ENCODE measurements at regions not wholly inside any gene's neighbourhood (a gene's known extent, or its start where the extent isn't known, plus 50 kb on each side); places are given as distances from the start of the nearest gene placed in this dataset.
"Not testable (repeated sequence)": the region's sequence is repeated elsewhere in the genome, so short reads cannot be mapped to it uniquely, and the experiment has no call there.

DNA sequence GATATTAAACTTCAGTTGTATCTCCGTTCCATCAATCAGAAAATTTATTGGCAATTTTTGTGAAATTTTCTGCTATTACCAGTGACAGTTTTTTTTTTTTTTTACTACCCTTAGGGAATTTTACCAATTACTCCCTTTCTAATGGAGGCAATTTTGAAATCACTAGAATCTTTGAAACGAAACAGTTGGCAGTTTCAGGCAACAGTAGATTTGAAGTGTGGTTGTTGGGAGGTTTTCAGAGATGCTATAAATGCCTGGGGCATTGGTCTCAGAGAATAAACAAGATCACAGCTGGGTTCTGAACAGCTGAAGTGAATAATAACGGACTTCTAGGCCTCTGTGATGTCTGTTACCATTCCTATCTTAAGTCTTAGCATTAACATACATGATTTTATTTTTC, 535.9 kb upstream of the POT1 start:
- DNase-seq (ENCODE audit: low spot score) = no peak

DNA sequence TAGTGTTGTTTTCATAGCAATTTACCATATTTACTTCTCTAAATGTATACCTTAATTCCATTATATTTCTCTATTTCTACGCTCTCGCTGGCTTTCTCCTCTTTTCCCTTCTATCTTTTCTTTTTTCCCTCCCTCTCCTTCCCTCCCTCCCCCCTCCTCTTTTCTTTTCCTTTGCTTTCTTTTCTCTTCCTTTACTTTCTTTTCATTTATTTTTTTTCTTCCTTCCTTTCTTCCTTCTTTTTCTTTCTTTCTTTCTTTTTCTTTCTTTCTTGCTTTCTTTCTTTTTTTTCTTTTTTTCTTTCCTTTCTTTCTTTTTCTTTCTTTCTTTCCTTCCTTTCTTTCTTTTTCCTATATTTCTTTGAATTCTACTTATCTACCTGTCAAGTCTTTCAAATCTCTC, 533.0 kb upstream of the POT1 start:
- DNase-seq (ENCODE audit: low spot score) = no peak

DNA sequence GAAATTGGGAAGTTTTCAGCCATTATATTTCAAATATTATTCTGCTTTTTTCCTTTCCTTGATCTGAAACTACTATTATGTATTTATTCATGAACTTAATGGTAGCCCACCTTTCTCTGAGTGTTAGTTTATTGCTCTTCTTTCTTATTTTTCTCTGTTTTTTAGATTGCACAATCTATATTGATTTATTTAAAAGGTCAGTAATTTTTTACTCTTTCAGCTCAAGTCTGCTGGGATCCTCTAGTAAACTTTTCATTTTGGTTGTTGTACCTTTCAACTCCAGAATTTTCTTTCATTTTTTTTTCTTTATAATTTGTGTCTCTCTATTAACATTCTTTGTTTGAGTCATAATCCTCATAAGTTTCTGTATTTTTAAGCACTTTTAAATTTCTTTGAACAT, 529.4 kb upstream of the POT1 start:
- DNase-seq (ENCODE audit: low spot score) = no peak

DNA sequence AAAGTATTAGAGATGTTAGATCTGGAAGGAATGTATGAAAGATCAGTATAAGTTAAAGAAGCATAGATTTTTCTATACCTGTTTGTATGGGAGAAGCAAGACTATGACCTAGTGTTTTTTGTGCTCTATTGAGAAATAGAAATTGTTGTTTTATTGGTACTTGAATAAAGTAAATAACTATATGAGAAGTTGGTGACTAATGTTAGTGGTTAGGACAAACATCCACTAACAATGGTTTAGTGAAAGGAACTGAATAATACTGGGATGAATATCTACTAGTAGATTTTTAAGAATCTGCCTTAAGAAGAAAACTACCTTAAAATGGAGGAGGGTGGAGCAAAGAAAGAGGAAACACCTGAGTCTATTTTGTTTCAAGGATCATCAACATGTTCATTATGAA, 521.1 kb upstream of the POT1 start:
- no peak for DNase-seq (ENCODE audit: low spot score)

DNA sequence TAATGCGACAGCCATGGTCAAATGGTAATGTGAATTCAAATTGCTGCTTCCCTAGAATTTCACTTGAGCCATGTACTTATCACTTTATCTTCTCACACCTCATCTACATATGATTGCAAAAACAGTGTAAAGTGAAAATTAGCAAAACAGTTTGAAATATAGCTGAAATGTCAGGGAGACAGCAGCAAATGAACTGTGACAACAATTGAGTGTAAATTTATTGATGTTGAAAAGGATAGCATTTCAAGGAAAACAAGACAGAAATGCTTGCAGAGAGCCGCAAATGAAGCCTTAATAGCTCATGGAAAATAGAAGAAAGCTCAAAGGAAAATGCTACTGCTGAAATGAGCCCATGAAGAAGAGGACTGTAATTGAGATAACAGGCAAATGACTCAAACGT, 516.2 kb upstream of the POT1 start:
- DNase-seq (ENCODE audit: low spot score) = no peak

DNA sequence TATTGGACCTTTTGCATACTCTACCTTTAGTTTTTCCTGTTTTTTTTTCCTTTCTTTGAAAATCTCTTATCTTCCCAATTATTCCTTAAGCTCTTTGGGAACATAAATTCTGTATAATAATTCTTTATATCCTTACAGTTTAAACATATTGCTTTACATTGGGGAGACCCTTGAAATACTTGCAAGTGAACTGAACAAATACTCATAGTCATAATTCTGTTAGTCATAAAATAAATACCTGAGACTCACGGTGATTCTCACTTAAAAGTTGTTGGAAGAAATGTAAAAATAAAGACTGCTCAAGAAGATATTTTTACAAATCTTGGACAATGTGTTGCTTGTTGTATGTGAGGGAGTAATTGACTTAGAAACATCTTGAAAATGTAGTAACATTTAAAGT, 515.2 kb upstream of the POT1 start:
- no peak for DNase-seq (ENCODE audit: low spot score)

DNA sequence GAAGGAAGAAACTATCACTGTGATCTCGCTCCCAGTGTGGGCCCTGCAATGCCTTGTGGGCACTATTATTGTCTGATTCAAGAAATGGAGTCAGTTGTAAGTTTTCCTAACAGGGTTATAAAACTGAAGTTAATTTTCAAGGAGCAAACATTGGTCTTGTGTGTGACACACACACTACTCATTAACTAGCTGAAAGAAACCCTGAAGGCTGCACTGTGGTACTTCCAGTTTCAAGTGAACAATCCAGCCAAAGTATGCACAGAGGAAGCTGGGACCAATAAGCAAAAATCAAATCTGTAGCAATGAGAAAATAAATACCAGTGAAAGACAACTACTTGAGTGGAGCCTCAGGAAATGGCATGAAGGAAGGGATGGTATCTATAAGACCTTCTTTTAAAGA, 506.6 kb upstream of the POT1 start:
- no peak for DNase-seq (ENCODE audit: low spot score)

DNA sequence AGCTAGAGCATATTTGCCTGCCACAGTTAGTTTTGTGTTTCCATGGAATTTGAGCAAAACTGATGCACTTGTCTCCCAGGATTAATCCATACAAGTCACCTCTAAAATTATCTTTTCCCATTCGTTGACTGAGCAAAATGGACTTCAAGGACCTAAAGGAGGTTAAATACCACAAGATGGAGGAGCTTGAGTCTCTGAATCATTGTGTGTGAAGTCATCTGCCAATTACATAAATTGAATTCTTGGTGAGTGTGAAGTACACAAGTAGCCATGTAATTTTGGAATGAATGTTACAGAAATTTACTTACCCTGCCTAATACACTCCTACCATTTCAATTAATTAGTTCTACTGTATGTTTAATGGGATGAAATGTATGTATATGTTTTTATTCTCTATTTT, 501.7 kb upstream of the POT1 start:
- no peak for DNase-seq (ENCODE audit: low spot score)

DNA sequence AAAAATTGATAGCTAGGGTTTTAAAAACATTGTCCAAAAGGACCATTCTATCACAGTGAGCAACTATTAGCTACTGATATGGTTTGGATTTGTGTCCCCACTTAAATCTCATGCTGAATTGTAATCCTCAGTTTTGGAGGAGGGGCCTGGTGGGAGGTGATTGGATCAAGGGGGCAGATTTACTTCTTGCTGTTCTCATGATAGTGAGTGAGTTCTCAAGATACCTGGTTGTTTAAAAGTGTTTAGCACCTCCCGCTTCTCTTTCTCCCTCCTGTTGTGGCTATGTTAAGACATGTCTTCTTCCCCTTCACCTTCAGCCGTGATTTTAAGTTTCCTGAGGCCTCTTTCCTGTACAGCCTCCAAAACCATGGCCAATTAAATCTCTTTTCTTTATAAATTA, 500.4 kb upstream of the POT1 start:
- DNase-seq (ENCODE audit: low spot score) = no peak

DNA sequence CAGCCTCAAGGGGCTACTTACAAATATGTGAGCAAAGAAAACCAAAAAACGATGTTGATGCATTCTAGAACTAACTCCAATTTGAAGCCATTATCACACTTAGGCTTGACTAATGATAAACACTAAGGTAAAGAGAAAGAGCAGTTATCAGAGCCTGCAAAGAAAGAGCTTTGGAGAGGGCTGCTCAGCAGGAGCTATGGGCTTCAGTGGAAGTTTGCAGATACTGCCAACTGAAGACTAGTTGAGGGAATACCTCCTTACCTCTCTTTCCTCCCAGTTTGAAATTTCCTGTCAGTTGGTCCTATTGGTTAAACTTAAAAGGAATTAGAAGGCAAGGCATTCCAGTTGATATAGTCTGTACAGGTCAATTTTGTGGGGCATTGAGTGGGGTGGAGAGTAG, 498.1 kb upstream of the POT1 start:
- DNase-seq (ENCODE audit: low spot score) = no peak

DNA sequence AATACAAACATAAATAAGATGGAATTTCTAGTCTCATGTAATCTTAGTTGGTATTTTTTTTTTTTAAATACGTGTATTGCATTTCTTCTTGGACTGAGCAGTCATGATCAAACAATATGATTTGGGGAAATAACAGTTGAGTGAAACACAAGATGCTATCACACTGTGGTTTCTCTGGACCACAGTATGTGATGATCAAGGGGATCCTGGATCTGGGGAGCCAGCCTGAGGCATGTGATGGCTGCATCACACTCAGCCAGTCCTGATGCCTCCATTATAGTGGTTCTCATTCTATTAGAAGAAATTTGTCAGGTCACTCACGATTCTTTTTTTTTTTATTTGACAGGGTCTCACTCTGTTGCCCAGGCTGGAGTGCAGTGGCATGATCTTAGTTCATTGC, 495.9 kb upstream of the POT1 start:
- no peak for DNase-seq (ENCODE audit: low spot score)

DNA sequence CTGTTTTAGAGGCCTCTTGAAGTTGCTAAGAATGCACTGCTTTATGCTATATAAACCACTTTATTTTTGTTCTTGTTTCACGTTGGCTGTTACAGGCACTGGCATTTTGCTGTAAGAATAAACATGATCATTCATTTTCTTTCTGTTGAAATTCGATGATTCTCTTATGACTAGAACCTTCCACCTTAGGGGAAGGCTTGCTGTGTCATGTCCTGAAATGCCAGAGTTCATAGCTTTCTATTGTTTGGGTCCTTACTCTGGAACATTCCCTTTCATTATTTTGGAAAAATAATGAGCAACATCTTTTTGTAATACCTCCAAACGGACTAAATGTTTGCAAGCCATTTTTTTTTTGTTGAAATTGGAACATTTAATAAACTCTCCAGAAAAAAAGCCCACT, 495.1 kb upstream of the POT1 start:
- DNase-seq (ENCODE audit: low spot score) = no peak

DNA sequence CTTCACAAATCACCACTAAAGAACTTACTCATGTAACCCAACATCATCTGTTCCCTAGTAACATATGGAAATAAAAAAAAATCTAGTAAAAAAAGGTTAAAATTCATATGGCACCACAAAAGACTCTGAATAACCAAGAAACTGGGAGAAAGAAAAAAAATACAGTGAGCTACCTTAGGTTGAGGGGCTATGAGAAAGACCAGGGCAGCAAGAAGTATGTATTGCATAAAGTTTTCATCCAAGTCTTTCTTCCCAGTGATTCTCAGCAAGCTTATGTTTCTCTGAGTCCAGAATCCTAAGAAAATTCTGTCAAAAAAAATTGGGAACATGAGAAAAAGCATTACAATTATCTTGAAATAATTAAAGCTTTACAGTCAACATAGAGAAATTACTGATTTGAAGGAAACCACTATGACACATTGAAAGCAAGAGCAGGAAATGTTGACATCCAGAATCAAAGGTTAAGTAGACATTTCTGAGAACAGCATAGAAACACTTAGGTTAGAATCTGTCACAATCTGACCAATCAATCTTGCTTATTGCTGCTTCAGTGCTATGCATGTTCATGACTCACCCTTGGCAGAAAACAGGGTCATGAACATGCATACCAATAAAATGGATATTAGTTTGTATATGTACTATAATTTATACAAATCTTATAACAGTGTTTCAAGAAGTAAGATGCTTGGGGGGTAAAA, 494.0 kb upstream of the POT1 start:
- no peak for DNase-seq (ENCODE audit: low spot score)

DNA sequence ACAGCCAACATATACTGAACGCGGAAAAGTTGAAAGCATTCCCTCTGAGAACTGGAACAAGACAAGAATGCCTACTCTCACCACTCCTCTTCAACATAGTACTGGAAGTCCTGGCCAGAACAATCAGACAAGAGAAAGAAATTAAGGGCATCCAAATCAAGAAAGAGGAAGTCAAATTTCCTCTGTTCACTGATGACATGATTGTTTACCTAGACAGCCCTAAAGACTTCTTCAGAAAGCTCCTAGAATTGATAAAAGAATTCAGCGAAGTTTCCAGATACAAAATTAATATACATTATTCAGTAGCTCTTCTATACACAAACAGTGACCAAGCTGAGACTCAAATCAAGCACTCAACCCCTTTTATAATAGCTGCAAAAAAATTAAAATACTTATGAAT, 491.8 kb upstream of the POT1 start:
- not testable (repeated sequence) for DNase-seq (ENCODE audit: low spot score)

DNA sequence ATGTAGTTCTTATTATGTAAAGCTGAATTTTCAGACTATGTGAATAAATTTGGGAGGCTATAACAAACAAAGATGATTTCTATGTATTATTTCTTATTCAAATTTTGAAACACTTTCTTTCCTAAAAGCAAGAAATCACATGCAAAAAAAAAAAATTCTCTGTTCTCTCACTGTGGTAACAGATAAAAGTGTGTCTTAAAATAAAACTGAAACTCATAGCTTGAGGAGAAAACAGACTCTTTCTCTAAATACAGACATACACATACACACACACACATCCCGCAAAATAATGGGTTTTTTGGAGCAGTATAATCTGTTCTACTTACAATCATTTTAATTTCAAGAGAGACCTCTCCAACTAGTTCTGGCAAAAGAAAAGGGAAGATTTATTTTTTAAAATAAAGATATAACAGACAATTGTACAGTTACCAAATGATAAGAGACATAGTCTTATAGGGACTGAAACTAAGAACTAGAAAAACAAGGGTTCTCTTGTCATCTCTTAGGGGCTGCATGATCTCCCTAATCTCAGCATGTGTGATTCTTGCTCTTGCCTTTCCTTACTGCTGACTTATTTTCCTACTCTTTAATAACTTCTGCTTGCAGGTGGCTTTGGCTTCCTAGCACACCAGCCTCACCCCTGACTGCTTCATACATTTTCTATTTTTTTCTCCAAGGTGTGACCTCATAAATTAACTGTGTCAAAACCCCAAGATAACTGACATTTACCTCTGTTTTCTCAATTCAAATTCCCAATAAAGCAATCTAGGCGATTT, 483.5 kb upstream of the POT1 start:
- DNase-seq (ENCODE audit: low spot score) = no peak

DNA sequence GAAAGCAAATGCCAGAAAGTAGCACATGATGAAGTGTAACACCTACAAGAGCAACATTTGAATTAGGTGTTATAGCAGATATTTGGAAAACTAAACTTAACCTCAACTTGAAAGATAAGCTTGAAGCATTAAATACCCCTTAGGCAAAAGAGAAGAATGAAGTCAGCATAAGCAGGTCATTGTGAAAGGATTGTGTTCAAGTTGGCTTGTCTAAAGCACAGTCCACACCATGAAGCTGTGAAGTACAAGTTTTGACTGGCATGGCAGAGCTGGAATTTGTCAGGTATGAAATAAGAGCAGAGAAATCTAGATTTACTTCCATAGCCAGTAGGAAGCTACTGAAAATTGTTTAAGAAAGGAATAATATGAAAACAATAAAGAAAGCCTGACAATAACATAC, 480.3 kb upstream of the POT1 start:
- DNase-seq (ENCODE audit: low spot score) = no peak

DNA sequence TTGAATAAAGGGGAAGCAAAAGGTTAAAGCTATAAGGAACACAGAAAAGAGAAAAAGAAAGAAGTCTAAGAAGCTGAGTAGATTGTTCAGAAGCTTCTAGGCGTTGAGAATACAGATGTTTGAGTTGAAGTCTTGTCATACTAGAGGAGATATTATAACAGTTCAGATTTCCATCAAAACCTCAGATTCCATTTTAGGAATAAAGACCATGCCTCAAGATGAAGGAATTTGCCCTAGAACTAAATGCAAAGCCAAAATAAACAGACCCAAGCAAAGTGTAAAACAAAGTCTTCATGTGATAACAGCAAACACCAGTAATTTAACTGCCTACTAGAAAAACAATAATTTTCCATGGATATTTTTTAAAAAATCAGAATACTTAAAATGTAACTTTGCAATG, 476.5 kb upstream of the POT1 start:
- DNase-seq (ENCODE audit: low spot score) = no peak

DNA sequence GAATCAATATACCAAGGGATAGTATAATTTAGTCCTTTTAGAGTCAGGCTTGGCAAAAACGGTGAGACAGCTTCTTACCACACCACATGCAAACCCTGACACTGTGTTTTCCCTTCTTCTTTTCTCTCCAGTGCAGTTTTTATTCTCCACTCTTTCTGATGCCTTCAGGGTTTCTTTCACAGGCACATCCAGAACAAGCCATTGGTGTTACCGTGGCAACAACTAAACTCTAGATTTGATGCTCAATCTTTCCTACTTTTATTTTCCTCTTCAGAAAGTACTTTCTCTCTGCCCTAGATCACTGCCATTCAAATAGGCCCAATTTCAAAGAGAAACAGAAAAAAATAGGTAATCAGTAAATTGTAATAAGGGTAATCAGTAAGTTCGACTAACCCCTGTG, 469.8 kb upstream of the POT1 start:
- no peak for DNase-seq (ENCODE audit: low spot score)

DNA sequence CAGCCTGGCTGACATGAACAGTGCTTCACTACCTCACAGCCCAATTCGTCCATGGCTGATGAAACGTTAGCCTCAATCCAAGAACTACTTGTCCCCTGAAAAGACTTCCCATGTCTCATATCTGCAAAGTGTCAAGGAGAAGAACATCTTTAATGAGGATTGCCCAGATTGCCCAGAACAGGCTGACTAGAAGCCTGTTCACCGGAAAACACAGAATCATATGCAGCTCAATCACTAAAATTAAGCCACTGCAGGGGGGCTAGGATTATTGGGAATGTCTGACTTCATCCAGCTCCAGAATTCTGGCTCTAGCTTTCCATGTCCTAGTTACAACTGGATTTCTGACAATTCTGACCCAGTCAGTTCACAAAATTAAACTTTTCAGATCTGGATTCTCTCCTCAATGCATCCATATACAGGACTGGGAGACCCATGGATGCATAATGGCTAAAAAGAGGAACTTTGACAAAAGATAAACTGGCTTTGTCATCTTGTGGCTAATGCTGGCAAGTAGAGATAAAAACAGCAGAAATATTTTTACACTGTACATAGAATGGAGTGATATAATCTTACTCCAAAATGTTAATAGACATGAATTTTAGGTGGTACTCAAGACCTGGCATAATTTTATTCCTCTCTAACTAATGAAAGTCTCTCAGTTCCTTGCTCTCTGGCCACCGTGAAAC, 467.0 kb upstream of the POT1 start:
- no peak for DNase-seq (ENCODE audit: low spot score)

DNA sequence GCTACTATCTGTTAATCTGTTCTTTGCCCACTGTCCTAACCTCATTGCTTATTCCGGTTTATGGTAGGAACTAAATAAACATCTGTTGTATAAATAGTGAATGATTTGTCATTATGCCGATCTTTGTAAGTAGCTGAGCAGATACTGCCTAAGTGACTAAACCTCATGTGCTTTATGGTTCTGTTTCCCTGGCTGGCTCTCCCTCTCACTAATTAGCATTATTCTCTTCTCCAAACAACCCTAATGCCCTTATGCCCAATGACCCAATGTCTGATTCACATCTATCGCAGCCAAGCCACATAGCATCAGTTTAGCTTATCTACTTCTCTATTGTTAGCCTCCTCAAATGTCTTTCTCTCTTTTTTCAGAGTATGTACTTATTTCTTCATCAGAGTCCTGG, 462.3 kb upstream of the POT1 start:
- DNase-seq (ENCODE audit: low spot score) = no peak

DNA sequence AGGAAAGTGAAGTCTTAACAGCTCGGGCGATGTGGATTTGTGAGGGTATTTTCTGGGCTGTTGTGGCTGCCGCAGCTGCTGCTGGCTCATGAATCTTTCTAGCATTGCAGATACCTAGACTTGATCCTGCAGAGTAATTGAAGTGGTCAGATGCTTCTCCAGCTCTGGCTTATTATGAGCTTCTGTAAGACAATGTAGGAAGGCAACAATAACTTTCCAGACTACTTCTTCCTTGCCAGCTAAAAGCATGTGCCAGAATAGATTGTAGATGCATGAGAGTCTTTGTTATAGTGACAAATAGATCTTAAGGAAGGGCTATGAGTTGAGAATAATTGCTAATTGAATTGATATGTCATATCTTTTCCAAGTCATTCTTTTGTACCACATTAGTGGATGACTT, 461.4 kb upstream of the POT1 start:
- no peak for DNase-seq (ENCODE audit: low spot score)

DNA sequence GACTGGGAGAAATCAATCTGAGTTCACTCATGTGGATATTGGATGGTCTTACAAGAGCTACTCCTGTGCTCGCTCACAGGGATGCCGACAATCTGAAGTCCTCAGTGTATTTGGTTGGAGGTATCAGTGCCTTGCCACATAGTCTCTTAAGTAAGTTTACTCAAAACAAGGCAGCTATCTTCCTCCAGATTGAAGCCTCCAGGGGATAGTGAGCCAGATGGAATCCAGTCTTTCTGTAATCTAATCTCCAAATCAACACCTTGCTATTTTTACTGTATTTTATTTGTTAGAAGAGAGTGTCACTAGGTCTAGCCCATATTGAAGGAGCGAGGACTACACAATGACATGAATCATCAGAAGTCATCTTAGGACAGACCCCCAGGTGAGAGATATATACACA, 456.6 kb upstream of the POT1 start:
- DNase-seq (ENCODE audit: low spot score) = no peak

DNA sequence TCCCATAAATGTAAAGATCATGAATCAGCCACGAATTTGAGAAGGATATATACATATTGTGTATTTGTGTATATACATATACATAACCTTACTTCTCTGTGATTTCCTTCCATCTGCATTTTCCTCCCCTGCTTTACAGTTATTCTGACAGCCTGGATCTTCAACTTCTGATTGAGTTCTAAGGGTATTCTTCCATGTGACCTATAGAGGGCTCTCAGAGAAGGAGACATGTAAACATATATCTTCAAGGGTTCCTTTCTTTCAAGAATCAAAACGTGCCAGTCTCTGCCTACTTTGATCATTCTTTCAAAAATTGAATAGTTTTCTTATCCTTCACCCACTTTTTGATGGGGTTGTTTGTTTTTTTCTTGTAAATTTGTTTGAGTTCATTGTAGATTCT, 453.7 kb upstream of the POT1 start:
- DNase-seq (ENCODE audit: low spot score) = no peak

DNA sequence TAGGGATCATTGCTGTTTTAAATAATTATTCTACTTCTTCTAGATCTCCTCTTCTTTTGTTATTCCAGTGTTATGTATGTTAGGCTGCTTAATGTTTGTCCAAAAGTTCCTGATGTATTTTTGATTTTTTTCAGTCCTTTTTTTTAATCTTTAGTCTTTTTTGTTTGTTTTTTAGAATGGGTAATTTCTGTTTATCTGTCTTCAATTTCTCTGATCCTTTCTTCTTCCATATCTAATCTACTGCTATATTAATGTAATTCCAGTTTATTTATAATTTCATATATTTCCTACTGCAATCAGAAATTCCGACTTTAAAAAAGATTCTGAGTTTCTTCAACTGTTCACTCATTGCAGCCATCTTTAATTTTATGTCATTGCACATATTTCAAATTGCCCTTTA, 452.8 kb upstream of the POT1 start:
- DNase-seq (ENCODE audit: low spot score) = no peak
